K562 (cell line): ENCODE measurements at regions not wholly inside any gene's neighbourhood (a gene's known extent, or its start where the extent isn't known, plus 50 kb on each side); places are given as distances from the start of the nearest gene placed in this dataset.

Source experiments
- ATAC-seq: fragments of 200-7000 bp; cut with Tn5 transposase; 3 replicates; pipeline ENCODE4 v1.9.1; 2020; ENCODE audit warnings: moderate library complexity
- BruUV-seq: library from RNA; stranded (reverse); fragments of 400-500 nt; replicated peaks from 2 replicates; lab custom pipeline; 2021; lab: Mats Ljungman, UMichigan
- CTCF ChIA-PET: fragments of 300-600 bp; formaldehyde crosslinking; extraction: SDS; loops from one replicate; lab custom pipeline; 2021; ENCODE audit warnings: low intra/inter-chr PET ratio; lab: Yijun Ruan, JAX
- POLR2A ChIA-PET: fragments of 300-600, 350-650 bp; sonication (Branson Sonifier 250); formaldehyde crosslinking; extraction: SDS; loops from one replicate; lab custom pipeline; 2021; ENCODE audit warnings: antibody characterized with exemption, inconsistent platforms; lab: Yijun Ruan, JAX
- DNase-seq, 4 experiments: peaks; one replicate each; pipeline versions ENCODE4 v3.0.0 to v3.0.0-alpha.2; 2011 to 2018; ENCODE audit warnings: low spot score in 3 of 4, mixed read lengths in 3 of 4; ENCODE audit errors: extremely low read depth in 1 of 4
- FAIRE-seq: peaks from 2 replicates; lab custom pipeline; 2011; peaks lifted over from hg19 to GRCh38; lab: Jason Lieb, UNC
- H2AFZ ChIP-seq: 2 replicates; pipeline ENCODE4 v1.6.0; 2011; ENCODE audit warnings: low read depth, low read length, control low read depth, inconsistent platforms
- H3K27ac ChIP-seq: fragments of 200-600 bp; 3 replicates; pipeline ENCODE4 v1.8.0; 2011; ENCODE audit warnings: low read depth, mild to moderate bottlenecking, control low read depth, inconsistent platforms, low read length, moderate library complexity, mixed read lengths; ENCODE audit errors: extremely low read depth
- H3K27me3 ChIP-seq, 2 experiments: fragments of 300-600 bp in 1 of 2; 2 replicates in 1 of 2; 3 replicates in 1 of 2; pipeline versions ENCODE4 v1.6.0 to v1.8.0; 2011; ENCODE audit warnings: inconsistent platforms in 2 of 2, low read length in 2 of 2, mild to moderate bottlenecking in 1 of 2, mixed read lengths in 1 of 2, moderate library complexity in 1 of 2; ENCODE audit not compliant: control insufficient read depth in 2 of 2, insufficient read depth in 2 of 2
- H3K36me3 ChIP-seq: fragments of 300-600 bp; 3 replicates; pipeline ENCODE4 v1.8.0; 2011; ENCODE audit warnings: mild to moderate bottlenecking, low read length, inconsistent platforms; ENCODE audit not compliant: control insufficient read depth, insufficient read depth
- H3K4me1 ChIP-seq, 2 experiments: fragments of 200-600 bp in 1 of 2; replicated peaks in 1 of 2; 2 replicates in 1 of 2; 3 replicates in 1 of 2; pipeline versions ENCODE4 v1.5.1 to v1.8.0; 2011; ENCODE audit warnings: inconsistent platforms in 2 of 2, low read length in 2 of 2, mild to moderate bottlenecking in 1 of 2, mixed read lengths in 1 of 2, moderate library complexity in 1 of 2; ENCODE audit not compliant: control insufficient read depth in 2 of 2, insufficient read depth in 2 of 2
- H3K4me2 ChIP-seq: 2 replicates; pipeline ENCODE4 v1.6.1; 2011; ENCODE audit warnings: low read length, control low read depth, inconsistent platforms, mixed read lengths; ENCODE audit not compliant: insufficient read depth
- H3K4me3 ChIP-seq: fragments of 200-600 bp; sonication (generic), shearing (Covaris generic); 2 replicates; pipeline ENCODE4 v1.5.1; 2016; ENCODE audit warnings: control low read depth, inconsistent platforms
- H3K79me2 ChIP-seq: fragments of 200-600 bp; 3 replicates; pipeline ENCODE4 v1.8.0; 2011; ENCODE audit warnings: low read length, inconsistent platforms; ENCODE audit not compliant: control insufficient read depth, insufficient read depth
- H3K9ac ChIP-seq, 2 experiments: 2 replicates each; pipeline versions ENCODE4 v1.6.0 to v1.6.1; 2011; ENCODE audit warnings: low read depth in 2 of 2, low read length in 2 of 2, control low read depth in 1 of 2, inconsistent platforms in 1 of 2, mild to moderate bottlenecking in 1 of 2, mixed read lengths in 1 of 2; ENCODE audit not compliant: insufficient read depth in 1 of 2
- H3K9me1 ChIP-seq: one replicate; pipeline ENCODE4 v1.6.0; 2011; ENCODE audit warnings: inconsistent platforms, mild to moderate bottlenecking, low read length, moderate library complexity; ENCODE audit not compliant: control insufficient read depth, insufficient read depth
- H3K9me3 ChIP-seq: replicated peaks from 2 replicates; pipeline ENCODE4 v1.5.1; 2011; ENCODE audit warnings: low read depth, low read length, inconsistent platforms; ENCODE audit not compliant: control insufficient read depth, insufficient read depth
- H4K20me1 ChIP-seq: replicated peaks from 2 replicates; pipeline ENCODE4 v1.6.1; 2011; ENCODE audit warnings: low read length, inconsistent platforms, mixed read lengths; ENCODE audit not compliant: control insufficient read depth, insufficient read depth
- ASH1L ChIP-seq: fragments of 450-650 bp; IDR thresholded peaks from 2 replicates; pipeline ENCODE4 v1.6.1; 2018; ENCODE audit warnings: borderline replicate concordance, mild to moderate bottlenecking, low read depth; ENCODE audit not compliant: partially characterized antibody
- BRF1 ChIP-seq: IDR thresholded peaks from 3 replicates; pipeline ENCODE4 v1.6.1; 2011; ENCODE audit warnings: borderline replicate concordance, mild to moderate bottlenecking; ENCODE audit not compliant: insufficient read length; ENCODE audit errors: extremely low read depth
- CBFA2T2 ChIP-seq: fragments of 450-650 bp; conservative IDR thresholded peaks from 2 replicates; pipeline ENCODE4 v1.6.1; 2017; ENCODE audit warnings: mild to moderate bottlenecking
- CSDE1 ChIP-seq, 2 experiments: fragments of 450-650 bp; IDR thresholded peaks; 2 replicates each; pipeline ENCODE4 v1.6.1; 2016; ENCODE audit warnings: mild to moderate bottlenecking in 1 of 2
- E2F1 ChIP-seq: sonication (generic); formaldehyde crosslinking; IDR thresholded peaks from 2 replicates; pipeline ENCODE4 v1.8.1; 2023; ENCODE audit warnings: mild to moderate bottlenecking, missing genetic modification reagents, moderate library complexity
- ELK1 ChIP-seq: sonication (generic); formaldehyde crosslinking; IDR thresholded peaks from 2 replicates; pipeline ENCODE4 v1.8.1; 2022; ENCODE audit warnings: missing genetic modification reagents
- HLTF ChIP-seq: fragments of 450-650 bp; IDR thresholded peaks from 2 replicates; pipeline ENCODE4 v1.6.1; 2016
- RFX1 ChIP-seq: fragments of 450-650 bp; IDR thresholded peaks from 2 replicates; pipeline ENCODE4 v1.6.1; 2016; ENCODE audit warnings: mild to moderate bottlenecking, moderate library complexity
- SP1 ChIP-seq: sonication (generic); formaldehyde crosslinking; IDR thresholded peaks from 2 replicates; pipeline ENCODE4 v1.8.1; 2022; ENCODE audit warnings: mild to moderate bottlenecking, missing genetic modification reagents
- TEAD2 ChIP-seq: fragments of 450-650 bp; IDR thresholded peaks from 2 replicates; pipeline ENCODE4 v1.6.1; 2016; ENCODE audit warnings: missing genetic modification characterization, control low read depth, missing compliant biosample characterization
- ZNF3 ChIP-seq: fragments of 250-450 bp; sonication (Bioruptor Pico); IDR thresholded peaks from 2 replicates; pipeline ENCODE4 v1.5.0; 2021; ENCODE audit warnings: mild to moderate bottlenecking, moderate library complexity
- ZNF384 ChIP-seq: IDR thresholded peaks from 2 replicates; pipeline ENCODE4 v1.6.1; 2012; ENCODE audit warnings: low read depth, low read length, improper control_type of control experiment
- ZNF561 ChIP-seq: fragments of 450-650 bp; formaldehyde crosslinking; conservative IDR thresholded peaks from 2 replicates; pipeline ENCODE4 v1.4.0; 2020; ENCODE audit warnings: mild to moderate bottlenecking, moderate library complexity
- WGBS: fragments of 100-300 bp; shearing (Covaris generic); methylation state at CpG from one replicate; pipeline ENCODE4 v1.1.6; 2016; ENCODE audit warnings: low coverage, mixed read lengths; ENCODE audit not compliant: insufficient coverage; ENCODE audit errors: missing lambda C conversion rate; 5-methylcytosine and 5-hydroxymethylcytosine counted together
- in situ Hi-C: fragments of 300-500 bp; cut with MboI; formaldehyde crosslinking; loops from 4 replicates; pipeline ENCODE4 v1.15.0; 2018; ENCODE audit warnings: inconsistent platforms, mixed read lengths
- intact Hi-C: fragments of 100-400 bp; cut with micrococcal nuclease; formaldehyde crosslinking; loops from 2 replicates; pipeline ENCODE4 v1.14.2; 2022

GRCh38 chr6:87907521-87907920 lies 140.1 kb upstream of the SPACA1 start:
- Histone ChIP-seq H3K4me2 (no peak overlapping the region), H3K36me3 (no peaks in the 10 kb centered on the region), H3K79me2 (no peaks in the 10 kb centered on the region), H3K9ac (no peak overlapping the region), H3K27me3 (no peaks in the 10 kb centered on the region; a peak in 2 of 5 replicates), H2AFZ (no peak overlapping the region), H3K27ac (no peak overlapping the region), H4K20me1 (no peaks in the 10 kb centered on the region), H3K4me1 (no peaks in the 10 kb centered on the region), H3K9me3 (no peaks in the 10 kb centered on the region), H3K4me3 (no peak overlapping the region), H3K9me1 (no peaks in the 10 kb centered on the region)
- ChIA-PET POLR2A (no interaction called here), CTCF (interaction anchor here (0.6 kb wide), 1 partner anchor 19 kb away, joined by 3 read pairs; no protein-coding TSS in a partner anchor)
- FAIRE-seq (no peak), ATAC-seq (no peak), DNase-seq (no peak)
- TF ChIP-seq RFX1 (0 out of 2 replicates have a peak, but pooled peaks have one; percentile 7), BRF1 (no peak)
- WGBS = 0% methylated on average over 2 of the region's 2 CpGs
- in situ Hi-C loops (no loop called here), intact Hi-C loops (no loop called here)
- BruUV-seq = no TSS peak

- no peaks in the 10 kb centered on the region for H3K36me3 ChIP-seq
- CTCF ChIA-PET = no interaction called here
- intact Hi-C loops = no loop called here
- H3K79me2 ChIP-seq = no peaks in the 10 kb centered on the region
- no TSS peak for BruUV-seq
- no peak overlapping the region for H2AFZ ChIP-seq
- H4K20me1 ChIP-seq = no peaks in the 10 kb centered on the region
- H3K4me3 ChIP-seq = no peak overlapping the region
- H3K4me1 ChIP-seq = no peaks in the 10 kb centered on the region
- FAIRE-seq (no peak), DNase-seq (no peak), ATAC-seq (no peak)
- WGBS = 0% methylated on average over 2 of the region's 2 CpGs
- in situ Hi-C loops = no loop called here
- POLR2A ChIA-PET = interaction anchor here (0.5 kb wide), 1 partner anchor 17 kb away, joined by 3 read pairs; no protein-coding TSS in a partner anchor
- H3K9me3 ChIP-seq = no peaks in the 10 kb centered on the region
- no peaks in the 10 kb centered on the region; a peak in 2 of 5 replicates for H3K27me3 ChIP-seq
- no peak overlapping the region for H3K27ac ChIP-seq
- H3K9me1 ChIP-seq = no peaks in the 10 kb centered on the region
- H3K4me2 ChIP-seq = no peak overlapping the region
- no peak for TF ChIP-seq ZNF561
- no peak for TF ChIP-seq SP1 (CRISPR knock-in tag)
- TF ChIP-seq ZNF3 (CRISPR knock-in tag) = no peak
- TF ChIP-seq CSDE1 (IDR thresholded peaks at IDR 0.05) = no peak
- no peak for TF ChIP-seq TEAD2
- TF ChIP-seq CBFA2T2 = no peak
- no peak for TF ChIP-seq ELK1 (CRISPR knock-in tag)
- TF ChIP-seq ZNF384 = no peak
- no peak for TF ChIP-seq HLTF
- no peak for TF ChIP-seq E2F1
- no peak for TF ChIP-seq ASH1L
- no peak overlapping the region for H3K9ac ChIP-seq
These were observed 142.5 kb upstream of the SPACA1 start for GRCh38 chr6:87905101-87905641.
